ENCODE measurements at regions not wholly inside any gene's neighbourhood (a gene's known extent, or its start where the extent isn't known, plus 50 kb on each side); places are given as distances from the start of the nearest gene placed in this dataset.

DNA sequence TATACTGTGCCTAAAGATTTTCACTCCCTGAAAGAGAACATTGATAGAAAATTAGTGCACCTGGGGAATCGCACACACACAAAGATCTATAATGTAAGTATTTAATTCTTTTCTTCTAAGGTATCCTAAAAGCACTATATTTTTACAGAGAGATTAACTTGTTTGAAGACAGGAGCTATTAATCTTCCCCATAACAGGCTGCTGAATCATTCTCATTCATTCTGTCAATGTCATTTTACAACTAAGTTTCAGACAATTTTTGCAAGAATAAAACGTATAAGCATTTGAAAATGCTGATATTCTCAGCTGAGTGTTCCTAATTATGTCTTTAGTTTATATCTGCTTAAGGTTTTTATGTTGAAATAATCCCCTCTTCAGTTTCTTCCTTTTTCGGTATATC is 776.7 kb downstream of the NXPH1 start:
- Histone ChIP-seq H3K9me3 (ENCODE audit: control insufficient read depth in 4 of 4, insufficient read depth in 3 of 4, low read length in 3 of 4) (no peaks in the 10 kb centered on the region), H3K27me3 (ENCODE audit: control insufficient read depth in 3 of 3, insufficient read depth in 3 of 3, low read length in 2 of 3) (no peaks in the 10 kb centered on the region), H3K9ac (ENCODE audit: insufficient read depth in 1 of 2, low read length in 2 of 2) (no peak overlapping the region), H3K4me1 (ENCODE audit: control insufficient read depth in 5 of 5, insufficient read depth in 5 of 5, low read length in 5 of 5) (no peaks in the 10 kb centered on the region), H3K4me3 (no peak overlapping the region), H3K36me3 (ENCODE audit: control insufficient read depth in 4 of 4, insufficient read depth in 4 of 4, low read length in 4 of 4) (no peaks in the 10 kb centered on the region), H3K27ac (ENCODE audit: low read depth in 1 of 2, low read length in 1 of 2) (no peak overlapping the region)
- 72 to 73% methylated on average over 3 of the region's 3 CpGs for WGBS, 2 donors
- DNase-seq (no peak), ATAC-seq (ENCODE audit: insufficient read depth, low FRiP score) (no peak)
- TF ChIP-seq, protein P1, sequence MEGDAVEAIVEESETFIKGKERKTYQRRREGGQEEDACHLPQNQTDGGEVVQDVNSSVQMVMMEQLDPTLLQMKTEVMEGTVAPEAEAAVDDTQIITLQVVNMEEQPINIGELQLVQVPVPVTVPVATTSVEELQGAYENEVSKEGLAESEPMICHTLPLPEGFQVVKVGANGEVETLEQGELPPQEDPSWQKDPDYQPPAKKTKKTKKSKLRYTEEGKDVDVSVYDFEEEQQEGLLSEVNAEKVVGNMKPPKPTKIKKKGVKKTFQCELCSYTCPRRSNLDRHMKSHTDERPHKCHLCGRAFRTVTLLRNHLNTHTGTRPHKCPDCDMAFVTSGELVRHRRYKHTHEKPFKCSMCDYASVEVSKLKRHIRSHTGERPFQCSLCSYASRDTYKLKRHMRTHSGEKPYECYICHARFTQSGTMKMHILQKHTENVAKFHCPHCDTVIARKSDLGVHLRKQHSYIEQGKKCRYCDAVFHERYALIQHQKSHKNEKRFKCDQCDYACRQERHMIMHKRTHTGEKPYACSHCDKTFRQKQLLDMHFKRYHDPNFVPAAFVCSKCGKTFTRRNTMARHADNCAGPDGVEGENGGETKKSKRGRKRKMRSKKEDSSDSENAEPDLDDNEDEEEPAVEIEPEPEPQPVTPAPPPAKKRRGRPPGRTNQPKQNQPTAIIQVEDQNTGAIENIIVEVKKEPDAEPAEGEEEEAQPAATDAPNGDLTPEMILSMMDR (IDR thresholded peaks at IDR 0.05; ENCODE audit: control extremely low read depth, extremely low read depth): no peak

DNA sequence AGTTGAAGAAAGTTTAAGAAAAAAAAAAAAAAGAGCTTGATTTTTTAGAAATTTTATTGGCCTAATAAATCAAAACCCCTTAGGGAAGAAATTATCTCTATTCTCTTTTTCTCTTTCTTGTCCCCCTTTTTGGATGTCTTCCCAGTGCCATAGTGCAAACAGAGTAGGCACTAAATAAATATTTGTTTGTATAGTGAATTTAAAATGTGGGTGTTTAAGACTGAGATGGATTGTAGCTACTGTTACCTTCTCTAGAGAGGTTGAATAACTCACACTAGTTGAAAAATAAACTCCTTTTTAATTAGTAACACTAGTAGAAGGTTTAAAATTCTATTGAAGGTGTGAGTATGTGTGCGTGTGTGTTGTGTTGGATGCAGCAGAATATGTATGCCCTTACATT is 783.8 kb downstream of the NXPH1 start:
- no peak overlapping the region for H3K9ac ChIP-seq (ENCODE audit: insufficient read depth in 1 of 2, low read length in 2 of 2)
- H3K27ac ChIP-seq (ENCODE audit: low read depth in 1 of 2, low read length in 1 of 2): no peak overlapping the region
- ATAC-seq (ENCODE audit: insufficient read depth, low FRiP score): no peak
- H3K4me3 ChIP-seq: no peak overlapping the region
- no peaks in the 10 kb centered on the region for H3K36me3 ChIP-seq (ENCODE audit: control insufficient read depth in 4 of 4, insufficient read depth in 4 of 4, low read length in 4 of 4)
- DNase-seq: no peak
- H3K27me3 ChIP-seq (ENCODE audit: control insufficient read depth in 3 of 3, insufficient read depth in 3 of 3, low read length in 2 of 3): no peaks in the 10 kb centered on the region
- 41 to 93% methylated on average over 1 of the region's 1 CpG for WGBS, 2 donors
- TF ChIP-seq, protein P1 (IDR thresholded peaks at IDR 0.05; ENCODE audit: control extremely low read depth, extremely low read depth): no peak
- H3K4me1 ChIP-seq (ENCODE audit: control insufficient read depth in 5 of 5, insufficient read depth in 5 of 5, low read length in 5 of 5): no peaks in the 10 kb centered on the region
- H3K9me3 ChIP-seq (ENCODE audit: control insufficient read depth in 4 of 4, insufficient read depth in 3 of 4, low read length in 3 of 4): no peaks in the 10 kb centered on the region

DNA sequence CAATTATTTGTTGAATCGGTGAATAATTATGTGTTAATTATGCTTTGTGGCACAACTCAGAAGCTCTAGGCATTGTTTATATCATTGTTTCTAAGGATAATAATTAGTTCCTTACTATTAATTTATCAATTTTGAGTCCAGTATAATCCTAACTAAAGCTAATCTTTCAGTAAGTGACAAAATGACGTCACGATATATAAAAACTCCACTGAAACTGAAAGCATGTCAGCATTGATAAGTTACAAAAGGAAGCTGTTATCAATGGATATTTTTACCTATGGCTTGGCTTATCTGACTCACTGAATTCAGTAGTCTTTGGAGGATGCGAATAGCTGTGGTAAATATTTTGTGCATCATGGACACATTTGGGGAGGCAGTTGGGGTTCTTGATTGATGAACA is 793.1 kb downstream of the NXPH1 start:
- TF ChIP-seq, protein P1 (IDR thresholded peaks at IDR 0.05; ENCODE audit: control extremely low read depth, extremely low read depth): no peak
- H3K36me3 ChIP-seq (ENCODE audit: control insufficient read depth in 4 of 4, insufficient read depth in 4 of 4, low read length in 4 of 4): no peaks in the 10 kb centered on the region
- no peak overlapping the region for H3K4me3 ChIP-seq
- no peak overlapping the region for H3K9ac ChIP-seq (ENCODE audit: insufficient read depth in 1 of 2, low read length in 2 of 2)
- H3K27me3 ChIP-seq (ENCODE audit: control insufficient read depth in 3 of 3, insufficient read depth in 3 of 3, low read length in 2 of 3): no peaks in the 10 kb centered on the region
- no peaks in the 10 kb centered on the region for H3K4me1 ChIP-seq (ENCODE audit: control insufficient read depth in 5 of 5, insufficient read depth in 5 of 5, low read length in 5 of 5)
- H3K9me3 ChIP-seq (ENCODE audit: control insufficient read depth in 4 of 4, insufficient read depth in 3 of 4, low read length in 3 of 4): no peaks in the 10 kb centered on the region
- no peak overlapping the region for H3K27ac ChIP-seq (ENCODE audit: low read depth in 1 of 2, low read length in 1 of 2)
- ATAC-seq (ENCODE audit: insufficient read depth, low FRiP score) (no peak), DNase-seq (no peak)
- 65 to 86% methylated on average over 4 of the region's 4 CpGs for WGBS, 2 donors

DNA sequence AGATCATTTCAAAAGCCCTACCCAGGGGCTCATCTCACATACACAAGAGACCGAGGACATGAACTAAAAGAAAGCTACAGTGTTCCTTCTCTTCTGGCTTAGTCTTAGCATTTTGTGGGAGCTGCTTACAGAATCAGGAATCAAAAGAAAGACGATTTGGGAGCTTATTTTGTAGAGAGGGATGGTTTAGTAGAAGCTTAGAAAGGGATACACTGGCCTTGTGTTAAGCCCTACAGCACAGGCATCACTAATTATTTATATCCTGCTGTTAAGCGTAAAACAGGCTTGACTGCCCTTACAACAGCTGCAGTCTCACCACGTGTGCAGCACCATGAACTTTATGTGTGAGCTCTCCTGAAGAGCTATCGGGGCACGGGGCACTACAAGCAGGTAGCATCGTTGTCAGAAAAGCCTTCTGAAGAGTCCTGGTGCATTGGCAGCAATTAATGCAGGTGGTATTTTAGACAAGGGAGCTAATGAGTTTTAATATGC is 798.3 kb downstream of the NXPH1 start:
- ATAC-seq (ENCODE audit: insufficient read depth, low FRiP score): no peak
- Histone ChIP-seq H3K4me3 (no peak overlapping the region), H3K27me3 (ENCODE audit: control insufficient read depth in 3 of 3, insufficient read depth in 3 of 3, low read length in 2 of 3) (no peaks in the 10 kb centered on the region), H3K9ac (ENCODE audit: insufficient read depth in 1 of 2, low read length in 2 of 2) (no peak overlapping the region), H3K27ac (ENCODE audit: low read depth in 1 of 2, low read length in 1 of 2) (no peak overlapping the region), H3K9me3 (ENCODE audit: control insufficient read depth in 4 of 4, insufficient read depth in 3 of 4, low read length in 3 of 4) (no peaks in the 10 kb centered on the region), H3K4me1 (ENCODE audit: control insufficient read depth in 5 of 5, insufficient read depth in 5 of 5, low read length in 5 of 5) (no peaks in the 10 kb centered on the region), H3K36me3 (ENCODE audit: control insufficient read depth in 4 of 4, insufficient read depth in 4 of 4, low read length in 4 of 4) (no peaks in the 10 kb centered on the region)
- 53 to 56% methylated on average over 7 of the region's 7 CpGs for WGBS, 2 donors
- peak in 1 of 3 donors; percentile 9 for DNase-seq
- TF ChIP-seq, protein P1 (IDR thresholded peaks at IDR 0.05; ENCODE audit: control extremely low read depth, extremely low read depth): no peak
